Testis (tissue), 2 donors: ENCODE measurements at regions not wholly inside any gene's neighbourhood (a gene's known extent, or its start where the extent isn't known, plus 50 kb on each side); places are given as distances from the start of the nearest gene placed in this dataset.

Experiments
- DNase-seq: peaks from one replicate; pipeline ENCODE4 v3.0.0-alpha.2; 2019
- H3K27ac ChIP-seq, 2 donors: fragments of 200-600 bp; sonication (generic); one replicate each; pipeline ENCODE4 v1.5.1; 2019
- H3K27me3 ChIP-seq: fragments of 200-600 bp; sonication (generic); one replicate; pipeline ENCODE4 v1.5.1; 2019
- H3K36me3 ChIP-seq: fragments of 200-600 bp; sonication (generic); one replicate; pipeline ENCODE4 v1.5.1; 2017; ENCODE audit warnings: low read depth; ENCODE audit errors: missing control alignments
- H3K4me1 ChIP-seq: fragments of 200-600 bp; sonication (generic); one replicate; pipeline ENCODE4 v1.5.1; 2019
- H3K4me3 ChIP-seq, 2 donors: fragments of 200-600 bp; sonication (generic); one replicate each; pipeline ENCODE4 v1.5.1; 2017 to 2019
- H3K9me3 ChIP-seq: fragments of 200-600 bp; sonication (generic); one replicate; pipeline ENCODE4 v1.5.1; 2017
- POLR2A ChIP-seq: fragments of 450-650 bp; IDR thresholded peaks from one replicate; pipeline ENCODE4 v1.6.1; 2017; ENCODE audit warnings: antibody characterized with exemption, mild to moderate bottlenecking, moderate library complexity
- WGBS, 2 donors: methylation state at CpG; one replicate each; pipeline ENCODE4 v1.1.5; 2018; 5-methylcytosine and 5-hydroxymethylcytosine counted together
- intact Hi-C: fragments of 100-400 bp; cut with DNase I; formaldehyde crosslinking; loops from one replicate; pipeline ENCODE4 v1.15.1; 2023; ENCODE audit warnings: low total_unique reads
- TF ChIP-seq, protein P1 (sequence below), 3 experiments: fragments of 450-650 bp in 2 of 3; fragments of 200-600 bp in 1 of 3; sonication (generic) in 1 of 3; IDR thresholded peaks; one replicate each; pipeline ENCODE4 v1.5.1; 2016 to 2019; ENCODE audit warnings: antibody characterized with exemption in 3 of 3, mild to moderate bottlenecking in 2 of 3, moderate library complexity in 1 of 3

DNA sequence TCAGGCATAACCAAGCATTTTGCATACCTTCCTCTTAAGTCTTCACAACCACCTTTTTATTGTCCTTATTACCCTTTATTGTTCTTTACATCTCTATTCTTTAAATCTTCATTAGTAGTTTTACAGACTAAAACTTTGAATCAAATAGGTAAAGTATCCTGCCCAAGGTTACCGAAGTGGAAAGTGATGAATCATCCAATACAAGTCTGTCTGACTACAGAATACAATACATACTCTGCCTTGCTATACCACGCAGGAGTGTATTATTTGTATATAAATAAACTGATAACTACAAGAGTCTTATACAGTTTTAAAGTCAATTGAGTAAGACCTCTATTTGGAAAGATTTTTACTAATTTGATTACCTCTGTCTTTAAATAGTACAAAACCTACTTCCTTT, 196.0 kb downstream of the ZEB2 start:
- 84 to 87% methylated on average over 2 of the region's 2 CpGs for WGBS, 2 donors
- no peak for DNase-seq
- Histone ChIP-seq H3K36me3 (no peaks in the 10 kb centered on the region), H3K9me3 (no peaks in the 10 kb centered on the region), H3K27me3 (no peaks in the 10 kb centered on the region), H3K27ac (no peak overlapping the region), H3K4me3 (no peak overlapping the region), H3K4me1 (no peaks in the 10 kb centered on the region)
- intact Hi-C loops, result no loop called here
- TF ChIP-seq POLR2A, result no peak
- TF ChIP-seq, protein P1, sequence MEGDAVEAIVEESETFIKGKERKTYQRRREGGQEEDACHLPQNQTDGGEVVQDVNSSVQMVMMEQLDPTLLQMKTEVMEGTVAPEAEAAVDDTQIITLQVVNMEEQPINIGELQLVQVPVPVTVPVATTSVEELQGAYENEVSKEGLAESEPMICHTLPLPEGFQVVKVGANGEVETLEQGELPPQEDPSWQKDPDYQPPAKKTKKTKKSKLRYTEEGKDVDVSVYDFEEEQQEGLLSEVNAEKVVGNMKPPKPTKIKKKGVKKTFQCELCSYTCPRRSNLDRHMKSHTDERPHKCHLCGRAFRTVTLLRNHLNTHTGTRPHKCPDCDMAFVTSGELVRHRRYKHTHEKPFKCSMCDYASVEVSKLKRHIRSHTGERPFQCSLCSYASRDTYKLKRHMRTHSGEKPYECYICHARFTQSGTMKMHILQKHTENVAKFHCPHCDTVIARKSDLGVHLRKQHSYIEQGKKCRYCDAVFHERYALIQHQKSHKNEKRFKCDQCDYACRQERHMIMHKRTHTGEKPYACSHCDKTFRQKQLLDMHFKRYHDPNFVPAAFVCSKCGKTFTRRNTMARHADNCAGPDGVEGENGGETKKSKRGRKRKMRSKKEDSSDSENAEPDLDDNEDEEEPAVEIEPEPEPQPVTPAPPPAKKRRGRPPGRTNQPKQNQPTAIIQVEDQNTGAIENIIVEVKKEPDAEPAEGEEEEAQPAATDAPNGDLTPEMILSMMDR (IDR thresholded peaks at IDR 0.05), result no peak

DNA sequence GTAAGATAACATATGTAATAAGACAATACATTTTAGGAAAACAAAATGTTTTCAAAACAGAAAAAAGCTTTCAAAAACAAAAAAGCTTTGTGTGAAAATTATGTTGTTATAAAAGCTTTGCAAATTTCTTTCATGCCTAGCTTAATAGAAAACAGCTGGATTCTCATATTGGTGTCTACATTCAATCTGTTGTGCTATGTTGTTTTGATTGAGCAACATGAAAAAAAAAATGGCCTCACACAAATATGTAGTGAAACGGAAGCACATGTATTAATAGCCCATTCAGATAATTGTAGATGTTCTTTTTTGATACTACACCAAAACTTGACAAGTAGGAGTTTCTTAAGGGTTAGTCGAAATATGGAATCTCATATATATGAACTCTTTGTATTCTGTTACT, 197.5 kb downstream of the ZEB2 start:
- DNase-seq, result no peak
- Histone ChIP-seq H3K4me3 (no peak overlapping the region), H3K4me1 (no peaks in the 10 kb centered on the region), H3K9me3 (no peaks in the 10 kb centered on the region), H3K27me3 (no peaks in the 10 kb centered on the region), H3K36me3 (no peaks in the 10 kb centered on the region), H3K27ac (no peak overlapping the region)
- 72 to 73% methylated on average over 2 of the region's 2 CpGs for WGBS, 2 donors
- no peak for TF ChIP-seq POLR2A
- TF ChIP-seq, protein P1 (IDR thresholded peaks at IDR 0.05), result no peak
- intact Hi-C loops, result no loop called here

DNA sequence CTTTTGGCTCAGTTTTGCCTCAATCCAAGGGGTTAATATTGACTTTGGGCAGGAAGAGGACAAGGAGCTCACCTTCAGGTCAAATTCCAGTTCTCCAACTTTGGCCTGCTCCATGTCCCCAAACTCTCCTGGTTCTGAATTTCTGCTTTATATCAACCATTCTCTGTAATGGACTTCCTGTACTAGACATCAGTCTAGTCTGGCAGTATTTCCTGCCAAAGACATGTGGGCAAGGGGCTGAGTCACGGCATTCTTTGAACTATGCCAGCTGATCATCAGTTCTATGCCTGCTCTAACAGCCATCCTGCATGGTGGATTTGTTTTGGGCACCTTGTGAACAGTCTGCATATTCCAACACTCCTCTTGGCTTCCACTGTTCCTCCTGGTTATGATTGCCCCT, 199.4 kb downstream of the ZEB2 start:
- intact Hi-C loops, result no loop called here
- H3K27me3 ChIP-seq, result no peaks in the 10 kb centered on the region
- no peaks in the 10 kb centered on the region for H3K9me3 ChIP-seq
- TF ChIP-seq, protein P1 (IDR thresholded peaks at IDR 0.05), result no peak
- TF ChIP-seq POLR2A, result no peak
- H3K4me1 ChIP-seq, result no peaks in the 10 kb centered on the region
- no peaks in the 10 kb centered on the region for H3K36me3 ChIP-seq
- no peak overlapping the region for H3K27ac ChIP-seq
- 67 to 71% methylated on average over 1 of the region's 1 CpG for WGBS, 2 donors
- DNase-seq, result no peak
- H3K4me3 ChIP-seq, result no peak overlapping the region

DNA sequence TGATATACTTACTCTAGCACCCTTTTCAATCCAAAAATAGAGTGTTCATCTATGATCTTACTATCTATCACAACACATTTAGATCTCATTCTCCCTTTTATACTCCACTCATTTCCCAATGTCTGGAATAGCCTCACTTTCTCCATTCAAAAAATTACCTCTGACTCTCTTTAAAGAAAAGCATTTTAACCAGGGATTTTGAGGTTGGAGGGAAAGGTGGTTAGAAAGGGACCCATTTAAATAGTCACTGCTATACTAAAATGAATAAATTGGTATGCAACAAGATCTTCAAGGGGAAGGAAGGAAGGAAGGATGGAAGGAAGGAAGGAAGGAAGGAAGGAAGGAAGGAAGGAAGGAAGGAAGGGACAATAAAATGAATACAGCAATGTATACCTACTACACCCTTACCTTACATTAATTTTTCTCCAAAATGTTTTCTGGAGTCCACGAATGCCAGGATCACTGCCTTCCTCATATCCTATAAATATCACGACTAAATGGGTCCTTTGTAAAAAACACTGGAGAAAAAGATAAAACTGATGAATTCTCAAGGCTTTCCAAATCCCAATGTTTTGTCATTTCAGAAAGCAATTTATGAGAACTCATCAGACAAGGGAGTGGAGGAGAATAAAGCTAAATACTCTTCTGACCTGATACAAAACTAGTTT, 202.7 kb downstream of the ZEB2 start:
- intact Hi-C loops, result no loop called here
- Histone ChIP-seq H3K27me3 (no peaks in the 10 kb centered on the region), H3K4me3 (no peak overlapping the region), H3K9me3 (no peaks in the 10 kb centered on the region), H3K36me3 (no peaks in the 10 kb centered on the region), H3K4me1 (no peaks in the 10 kb centered on the region), H3K27ac (no peak overlapping the region)
- 68 to 80% methylated on average over 2 of the region's 2 CpGs for WGBS, 2 donors
- no peak for TF ChIP-seq POLR2A
- TF ChIP-seq, protein P1 (IDR thresholded peaks at IDR 0.05), result no peak
- no peak for DNase-seq
